Osteoblast (primary cell): ENCODE measurements at regions not wholly inside any gene's neighbourhood (a gene's known extent, or its start where the extent isn't known, plus 50 kb on each side); places are given as distances from the start of the nearest gene placed in this dataset.
"Not testable (repeated sequence)": the region's sequence is repeated elsewhere in the genome, so short reads cannot be mapped to it uniquely, and the experiment has no call there.

ENCODE experiments used
- DNase-seq: peaks from one replicate; pipeline ENCODE4 v3.0.0; 2011; ENCODE audit warnings: low spot score, mixed read lengths; ENCODE audit not compliant: insufficient read length; ENCODE audit errors: missing footprints
- H2AFZ ChIP-seq: 2 replicates; pipeline ENCODE4 v1.6.0; 2011; ENCODE audit warnings: mild to moderate bottlenecking, low read length
- H3K27ac ChIP-seq: 2 replicates; pipeline ENCODE4 v1.5.1; 2011; ENCODE audit warnings: mild to moderate bottlenecking, low read depth, low read length, moderate library complexity
- H3K27me3 ChIP-seq: 2 replicates; pipeline ENCODE4 v1.6.0; 2012; ENCODE audit warnings: mild to moderate bottlenecking, control low read depth, inconsistent platforms, low read length, moderate library complexity; ENCODE audit not compliant: insufficient read depth
- H3K36me3 ChIP-seq: 2 replicates; pipeline ENCODE4 v1.5.1; 2011; ENCODE audit warnings: mild to moderate bottlenecking, low read length, control low read depth, moderate library complexity; ENCODE audit not compliant: insufficient read depth
- H3K4me1 ChIP-seq: 2 replicates; pipeline ENCODE4 v1.5.1; 2011; ENCODE audit warnings: mild to moderate bottlenecking, low read length, control low read depth, moderate library complexity; ENCODE audit not compliant: insufficient read depth
- H3K4me2 ChIP-seq: 2 replicates; pipeline ENCODE4 v1.6.0; 2011; ENCODE audit warnings: mild to moderate bottlenecking, low read length; ENCODE audit not compliant: insufficient read depth
- H3K4me3 ChIP-seq: fragments of 200-600 bp; sonication (generic); 3 replicates; pipeline ENCODE4 v1.5.1; 2012; ENCODE audit warnings: mild to moderate bottlenecking, low read length, inconsistent platforms; ENCODE audit not compliant: insufficient read depth
- H3K79me2 ChIP-seq: 2 replicates; pipeline ENCODE4 v1.6.0; 2012; ENCODE audit warnings: mild to moderate bottlenecking, low read length, control low read depth, inconsistent platforms; ENCODE audit not compliant: insufficient read depth
- H3K9me3 ChIP-seq: 2 replicates; pipeline ENCODE4 v1.5.1; 2011; ENCODE audit warnings: low read depth, low read length, control low read depth
- H4K20me1 ChIP-seq: 2 replicates; pipeline ENCODE4 v1.6.0; 2012; ENCODE audit warnings: mild to moderate bottlenecking, low read length, control low read depth; ENCODE audit not compliant: insufficient read depth
- CTCF ChIP-seq: IDR thresholded peaks from 2 replicates; pipeline ENCODE4 v1.5.1; 2011; ENCODE audit warnings: mild to moderate bottlenecking, low read depth, low read length, moderate library complexity; ENCODE audit errors: extremely low read depth

DNA sequence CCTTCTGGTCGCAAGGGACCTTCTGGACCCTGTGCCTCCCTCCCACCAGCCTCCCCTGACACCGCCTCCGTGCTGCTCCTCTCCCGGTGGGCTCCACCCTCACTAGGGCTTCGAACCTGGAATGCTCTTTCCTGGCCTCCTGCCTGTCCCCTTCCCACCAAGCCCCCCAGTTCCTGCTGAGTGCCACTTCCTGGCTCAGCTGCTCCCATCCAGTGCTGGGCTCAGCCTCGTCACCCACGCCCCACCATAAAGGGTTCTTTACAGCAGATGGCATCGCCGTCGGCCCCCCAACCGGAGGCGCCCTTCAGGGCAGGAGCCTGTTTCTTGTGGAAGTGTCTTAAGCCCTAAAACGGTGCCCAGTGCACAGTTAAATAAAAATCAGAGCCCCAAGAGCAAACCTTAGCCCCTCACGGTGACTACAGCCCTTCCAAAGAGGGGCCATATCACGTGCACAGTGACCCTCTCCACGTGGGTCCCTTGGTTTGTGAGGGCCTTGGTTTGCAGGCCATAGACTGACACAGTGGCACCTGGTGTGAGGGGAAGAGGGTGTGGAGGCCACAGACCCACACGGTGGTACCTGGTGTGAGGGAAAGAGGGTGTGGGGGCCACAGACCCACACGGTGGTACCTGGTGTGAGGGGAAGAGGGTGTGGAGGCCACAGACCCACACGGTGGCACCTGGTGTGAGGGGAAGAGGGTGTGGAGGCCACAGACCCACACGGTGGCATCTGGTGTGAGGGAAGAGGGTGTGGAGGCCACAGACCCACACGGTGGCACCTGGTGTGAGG lies 111.4 kb downstream of the METRNL start:
- Histone ChIP-seq H3K4me3 (no peak overlapping the region), H2AFZ (peak overlapping the region; percentile 9), H3K4me1 (peaks cover 49% of the 10 kb centered on the region), H3K36me3 (no peaks in the 10 kb centered on the region), H3K9me3 (peaks cover 4% of the 10 kb centered on the region), H3K27ac (peak overlapping the region; percentile 91), H3K4me2 (no peak overlapping the region), H4K20me1 (no peaks in the 10 kb centered on the region), H3K79me2 (no peaks in the 10 kb centered on the region), H3K27me3 (no peaks in the 10 kb centered on the region)
- no peak for TF ChIP-seq CTCF
- DNase-seq: peak; percentile 27

- Histone ChIP-seq H2AFZ (peak overlapping the region; percentile 45), H3K79me2 (no peaks in the 10 kb centered on the region), H3K27ac (peak overlapping the region; percentile 75), H3K27me3 (no peaks in the 10 kb centered on the region), H3K4me2 (peak overlapping the region; percentile 57), H4K20me1 (no peaks in the 10 kb centered on the region), H3K9me3 (peaks cover 4% of the 10 kb centered on the region), H3K4me3 (no peak overlapping the region), H3K36me3 (no peaks in the 10 kb centered on the region), H3K4me1 (peaks cover 57% of the 10 kb centered on the region)
- no peak for TF ChIP-seq CTCF
- peak; percentile 55 for DNase-seq
These were observed 112.2 kb downstream of the METRNL start for GRCh38 chr17:83191388-83192160.

DNA sequence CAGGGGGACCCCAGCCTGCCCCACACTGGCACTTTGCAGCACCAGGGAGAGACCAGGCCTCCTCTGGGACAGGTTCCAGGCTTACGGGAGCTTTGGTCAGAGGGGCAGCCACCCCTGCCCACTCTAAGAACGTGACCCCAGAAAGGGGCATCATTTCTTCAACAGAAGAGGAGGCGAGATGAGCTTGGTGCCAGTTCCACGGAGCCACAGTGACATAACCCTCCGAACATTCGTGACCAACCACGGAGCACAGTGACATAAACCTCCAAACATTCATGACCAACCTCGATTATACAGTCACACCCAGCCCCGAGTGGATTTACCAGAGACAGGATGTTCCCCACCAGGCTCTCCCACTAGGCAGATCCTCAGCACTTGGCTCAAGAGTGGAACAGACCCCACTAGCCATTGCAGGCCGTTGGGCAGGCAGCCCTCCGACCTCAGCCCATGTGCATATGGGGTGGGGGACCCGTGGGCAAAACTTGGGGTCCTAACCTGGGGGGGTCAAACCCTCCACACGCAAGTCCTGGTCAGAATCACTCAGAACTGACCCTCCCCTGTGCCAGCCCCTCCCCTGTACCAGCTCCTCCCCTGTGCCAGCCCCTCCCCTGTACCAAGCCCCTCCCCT lies 112.9 kb downstream of the METRNL start:
- Histone ChIP-seq H2AFZ (peak overlapping the region; percentile 45), H3K27me3 (no peaks in the 10 kb centered on the region), H3K4me2 (peak overlapping the region; percentile 57), H3K9me3 (peaks cover 4% of the 10 kb centered on the region), H3K4me3 (peak overlapping the region; percentile 45), H3K27ac (peak overlapping the region; percentile 75), H3K36me3 (no peaks in the 10 kb centered on the region), H4K20me1 (no peaks in the 10 kb centered on the region), H3K4me1 (peaks cover 59% of the 10 kb centered on the region), H3K79me2 (no peaks in the 10 kb centered on the region)
- TF ChIP-seq CTCF: no peak
- DNase-seq: peak; percentile 78

DNA sequence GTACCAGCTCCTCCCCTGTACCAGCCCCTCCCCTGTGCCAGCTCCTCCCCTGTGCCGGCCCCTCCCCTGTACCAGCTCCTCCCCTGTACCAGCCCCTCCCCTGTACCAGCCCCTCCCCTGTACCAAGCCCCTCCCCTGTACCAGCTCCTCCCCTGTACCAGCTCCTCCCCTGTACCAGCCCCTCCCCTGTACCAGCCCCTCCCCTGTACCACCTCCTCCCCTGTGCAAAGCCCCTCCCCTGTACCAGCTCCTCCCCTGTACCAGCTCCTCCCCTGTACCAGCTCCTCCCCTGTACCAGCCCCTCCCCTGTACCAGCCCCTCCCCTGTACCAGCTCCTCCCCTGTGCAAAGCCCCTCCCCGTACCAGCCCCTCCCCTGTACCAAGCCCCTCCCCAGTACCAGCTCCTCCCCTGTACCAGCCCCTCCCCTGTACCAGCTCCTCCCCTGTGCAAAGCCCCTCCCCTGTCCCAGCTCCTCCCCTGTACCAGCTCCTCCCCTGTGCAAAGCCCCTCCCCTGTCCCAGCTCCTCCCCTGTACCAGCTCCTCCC lies 113.5 kb downstream of the METRNL start:
- H3K27me3 ChIP-seq, H3K9me3 ChIP-seq, H4K20me1 ChIP-seq, H3K79me2 ChIP-seq, H2AFZ ChIP-seq, DNase-seq, H3K36me3 ChIP-seq, H3K27ac ChIP-seq, H3K4me2 ChIP-seq, H3K4me3 ChIP-seq: not testable (repeated sequence)
- peaks cover 59% of the 10 kb centered on the region for H3K4me1 ChIP-seq
